ENCODE measurements at regions not wholly inside any gene's neighbourhood (a gene's known extent, or its start where the extent isn't known, plus 50 kb on each side); places are given as distances from the start of the nearest gene placed in this dataset.
"Not testable (repeated sequence)": the region's sequence is repeated elsewhere in the genome, so short reads cannot be mapped to it uniquely, and the experiment has no call there.

GRCh38 chr3:110969229-110970211 is 102.1 kb upstream of the NECTIN3 start:
- no peak for DNase-seq

GRCh38 chr3:110971010-110971601 is 100.5 kb upstream of the NECTIN3 start:
- DNase-seq = no peak

GRCh38 chr3:110973263-110973895 is 98.2 kb upstream of the NECTIN3 start:
- no peak for DNase-seq

GRCh38 chr3:110974902-110975301 is 96.7 kb upstream of the NECTIN3 start:
- DNase-seq = no peak

- DNase-seq = no peak
Observed at GRCh38 chr3:110984456-110985250, 87.0 kb upstream of the NECTIN3 start.

GRCh38 chr3:110989446-110989845 is 82.2 kb upstream of the NECTIN3 start:
- no peak for DNase-seq

GRCh38 chr3:110995461-110996231 is 76.0 kb upstream of the NECTIN3 start:
- DNase-seq = no peak

GRCh38 chr3:110998766-110999165 is 72.8 kb upstream of the NECTIN3 start:
- not testable (repeated sequence) for DNase-seq

- not testable (repeated sequence) for DNase-seq
Observed at GRCh38 chr3:111006485-111006884, 65.1 kb upstream of the NECTIN3 start.

GRCh38 chr3:111012388-111013248 is 59.0 kb upstream of the NECTIN3 start:
- no peak for DNase-seq

Data from femur (tissue), 1 donor.